ENCODE measurements at regions not wholly inside any gene's neighbourhood (a gene's known extent, or its start where the extent isn't known, plus 50 kb on each side); places are given as distances from the start of the nearest gene placed in this dataset.

DNA sequence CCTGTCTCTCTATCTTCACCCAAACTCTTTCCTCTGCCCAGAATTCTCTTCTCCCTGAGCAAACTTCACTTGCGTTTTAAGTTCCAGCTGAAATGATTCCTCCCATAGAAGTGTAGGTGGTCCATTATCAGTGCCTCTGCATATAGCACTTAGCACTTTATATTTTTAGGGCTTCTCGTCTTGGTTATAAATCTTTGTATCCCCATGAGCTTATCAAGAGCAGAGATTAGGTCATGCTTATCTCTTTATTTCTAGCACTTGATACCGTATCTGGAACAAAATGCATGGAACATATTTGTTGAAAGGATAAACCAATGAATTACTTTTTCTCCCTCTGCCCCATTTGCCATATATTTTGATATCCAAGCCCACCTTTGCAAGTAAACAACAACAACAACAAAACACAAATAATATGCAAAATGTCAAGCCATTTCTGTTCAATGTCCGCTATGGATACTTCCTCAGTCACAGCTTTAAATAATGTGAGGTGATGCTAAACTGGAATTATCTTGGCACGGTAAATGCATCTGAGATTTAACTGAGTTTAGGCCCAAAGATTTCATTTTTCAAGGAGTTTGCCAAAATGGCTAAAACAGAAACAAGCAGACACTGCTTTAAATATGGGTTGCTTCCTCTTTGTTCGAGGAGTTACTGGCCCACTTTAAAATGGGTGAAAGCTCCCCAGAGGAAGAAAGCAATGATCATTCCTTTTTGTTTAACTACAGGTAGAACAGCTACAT is 106.2 kb upstream of the STMND1 start:
- ATAC-seq, result no peak
- CTCF ChIA-PET, result interaction anchor here (1.2 kb wide), 1 partner anchor 31 kb away, joined by 3 read pairs; no protein-coding TSS in a partner anchor
- POLR2A ChIA-PET, result no interaction called here

GRCh38 chr6:16993396-16993795 is 108.5 kb upstream of the STMND1 start:
- WGBS (ENCODE audit: missing lambda C conversion rate), result 33% methylated on average over 6 of the region's 6 CpGs
- no peak overlapping the region for H3K4me2 ChIP-seq
- CTCF ChIA-PET, result no interaction called here
- ATAC-seq, result no peak
- H3K4me1 ChIP-seq, result no peaks in the 10 kb centered on the region
- H3K9me3 ChIP-seq, result peaks cover 5% of the 10 kb centered on the region; the same call in 1 of the 3 replicates
- TF ChIP-seq HOXA7 (CRISPR knock-in tag; IDR thresholded peaks at IDR 0.05), result no peak
- TF ChIP-seq RAD21 (conservative IDR thresholded peaks at IDR 0.05 in 1 of 2, IDR thresholded peaks at IDR 0.05 in 1 of 2), result no peak
- no peak for TF ChIP-seq TP53 (CRISPR knock-in tag; IDR thresholded peaks at IDR 0.05)
- TF ChIP-seq HEYL (CRISPR knock-in tag; IDR thresholded peaks at IDR 0.05), result no peak
- TF ChIP-seq JUN (IDR thresholded peaks at IDR 0.05), result no peak
- no peak for TF ChIP-seq BHLHE40 (IDR thresholded peaks at IDR 0.05; ENCODE audit: low read depth, low read length)
- TF ChIP-seq EHMT2 (IDR thresholded peaks at IDR 0.05; ENCODE audit: low read depth), result no peak
- TF ChIP-seq ZNF302 (CRISPR knock-in tag; IDR thresholded peaks at IDR 0.05), result no peak
- TF ChIP-seq CHD4 (IDR thresholded peaks at IDR 0.05; ENCODE audit: borderline replicate concordance), result no peak
- no peak for TF ChIP-seq EHF (CRISPR knock-in tag; IDR thresholded peaks at IDR 0.05)
- no peak overlapping the region for H3K4me3 ChIP-seq
- no peak overlapping the region for H3K27ac ChIP-seq
- FAIRE-seq, result no peak
- POLR2A ChIA-PET, result no interaction called here
- DNase-seq (ENCODE audit: low read depth in 1 of 2, low spot score in 1 of 2), result no peak

More for the DNA sequence above, 106.2 kb upstream of the STMND1 start:
- Histone ChIP-seq H3K4me2 (no peak overlapping the region), H3K9me3 (no peaks in the 10 kb centered on the region), H3K27ac (no peak overlapping the region), H3K4me3 (no peak overlapping the region), H3K4me1 (no peaks in the 10 kb centered on the region)
- DNase-seq (ENCODE audit: low read depth in 1 of 2, low spot score in 1 of 2) (no peak), FAIRE-seq (no peak)
- whole genome bisulfite sequencing (ENCODE audit: missing lambda C conversion rate), result 55% methylated on average over 6 of the region's 6 CpGs
- no peak for TF ChIP-seq EHF (CRISPR knock-in tag; IDR thresholded peaks at IDR 0.05)
- no peak for TF ChIP-seq CBX8 (IDR thresholded peaks at IDR 0.05)
- TF ChIP-seq CHD2 (IDR thresholded peaks at IDR 0.05; ENCODE audit: low read length, partially characterized antibody), result no peak
- no peak for TF ChIP-seq MAX (IDR thresholded peaks at IDR 0.05)
- TF ChIP-seq USF2 (IDR thresholded peaks at IDR 0.05), result no peak
- TF ChIP-seq JUNB (IDR thresholded peaks at IDR 0.05), result no peak
- TF ChIP-seq, protein P1, sequence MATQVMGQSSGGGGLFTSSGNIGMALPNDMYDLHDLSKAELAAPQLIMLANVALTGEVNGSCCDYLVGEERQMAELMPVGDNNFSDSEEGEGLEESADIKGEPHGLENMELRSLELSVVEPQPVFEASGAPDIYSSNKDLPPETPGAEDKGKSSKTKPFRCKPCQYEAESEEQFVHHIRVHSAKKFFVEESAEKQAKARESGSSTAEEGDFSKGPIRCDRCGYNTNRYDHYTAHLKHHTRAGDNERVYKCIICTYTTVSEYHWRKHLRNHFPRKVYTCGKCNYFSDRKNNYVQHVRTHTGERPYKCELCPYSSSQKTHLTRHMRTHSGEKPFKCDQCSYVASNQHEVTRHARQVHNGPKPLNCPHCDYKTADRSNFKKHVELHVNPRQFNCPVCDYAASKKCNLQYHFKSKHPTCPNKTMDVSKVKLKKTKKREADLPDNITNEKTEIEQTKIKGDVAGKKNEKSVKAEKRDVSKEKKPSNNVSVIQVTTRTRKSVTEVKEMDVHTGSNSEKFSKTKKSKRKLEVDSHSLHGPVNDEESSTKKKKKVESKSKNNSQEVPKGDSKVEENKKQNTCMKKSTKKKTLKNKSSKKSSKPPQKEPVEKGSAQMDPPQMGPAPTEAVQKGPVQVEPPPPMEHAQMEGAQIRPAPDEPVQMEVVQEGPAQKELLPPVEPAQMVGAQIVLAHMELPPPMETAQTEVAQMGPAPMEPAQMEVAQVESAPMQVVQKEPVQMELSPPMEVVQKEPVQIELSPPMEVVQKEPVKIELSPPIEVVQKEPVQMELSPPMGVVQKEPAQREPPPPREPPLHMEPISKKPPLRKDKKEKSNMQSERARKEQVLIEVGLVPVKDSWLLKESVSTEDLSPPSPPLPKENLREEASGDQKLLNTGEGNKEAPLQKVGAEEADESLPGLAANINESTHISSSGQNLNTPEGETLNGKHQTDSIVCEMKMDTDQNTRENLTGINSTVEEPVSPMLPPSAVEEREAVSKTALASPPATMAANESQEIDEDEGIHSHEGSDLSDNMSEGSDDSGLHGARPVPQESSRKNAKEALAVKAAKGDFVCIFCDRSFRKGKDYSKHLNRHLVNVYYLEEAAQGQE (IDR thresholded peaks at IDR 0.05), result no peak
- no peak for TF ChIP-seq KDM1A (IDR thresholded peaks at IDR 0.05; ENCODE audit: low read depth)
- TF ChIP-seq MAFK (IDR thresholded peaks at IDR 0.05; ENCODE audit: partially characterized antibody), result no peak
- TF ChIP-seq RARB (CRISPR knock-in tag; IDR thresholded peaks at IDR 0.05), result no peak
- no peak for TF ChIP-seq NR3C1 (IDR thresholded peaks at IDR 0.05)
